ENCODE measurements at regions not wholly inside any gene's neighbourhood (a gene's known extent, or its start where the extent isn't known, plus 50 kb on each side); places are given as distances from the start of the nearest gene placed in this dataset.

- TF ChIP-seq POLR2A (IDR thresholded peaks at IDR 0.05; ENCODE audit: low read depth) (no peak), POLR2AphosphoS5 (IDR thresholded peaks at IDR 0.05) (no peak), EP300 (IDR thresholded peaks at IDR 0.05) (no peak), CTCF (IDR thresholded peaks at IDR 0.05) (no peak)
- Histone ChIP-seq H3K27ac (replicated peaks in 1 of 4) (no peak overlapping the region), H3K36me3 (no peaks in the 10 kb centered on the region), H3K4me1 (no peaks in the 10 kb centered on the region), H3K27me3 (no peaks in the 10 kb centered on the region), H3K9me3 (no peaks in the 10 kb centered on the region), H3K4me3 (no peak overlapping the region)
- no peak for DNase-seq (ENCODE audit: extremely low spot score)
- intact Hi-C loops (cut with DNase I), result no loop called here
- WGBS, result 22% methylated on average over 2 of the region's 2 CpGs
These were observed 891.8 kb upstream of the NCAM2 start for GRCh38 chr21:20106368-20106767.

GRCh38 chr21:20108016-20108415 lies 890.2 kb upstream of the NCAM2 start:
- Histone ChIP-seq H3K4me1 (no peaks in the 10 kb centered on the region), H3K9me3 (no peaks in the 10 kb centered on the region), H3K27ac (replicated peaks in 1 of 4) (no peak overlapping the region), H3K27me3 (no peaks in the 10 kb centered on the region), H3K4me3 (no peak overlapping the region), H3K36me3 (no peaks in the 10 kb centered on the region)
- TF ChIP-seq EP300 (IDR thresholded peaks at IDR 0.05), result no peak
- no peak for TF ChIP-seq POLR2AphosphoS5 (IDR thresholded peaks at IDR 0.05)
- TF ChIP-seq POLR2A (IDR thresholded peaks at IDR 0.05; ENCODE audit: low read depth), result no peak
- no peak for TF ChIP-seq CTCF (IDR thresholded peaks at IDR 0.05)
- WGBS, result 43% methylated on average over 1 of the region's 1 CpG
- no peak for DNase-seq (ENCODE audit: extremely low spot score)
- intact Hi-C loops (cut with DNase I), result no loop called here

GRCh38 chr21:20108976-20109540 lies 889.2 kb upstream of the NCAM2 start:
- no peaks in the 10 kb centered on the region for H3K9me3 ChIP-seq
- WGBS, result 66% methylated on average over 2 of the region's 2 CpGs
- TF ChIP-seq EP300 (IDR thresholded peaks at IDR 0.05), result no peak
- TF ChIP-seq POLR2A (IDR thresholded peaks at IDR 0.05; ENCODE audit: low read depth), result no peak
- TF ChIP-seq CTCF (IDR thresholded peaks at IDR 0.05), result no peak
- no peak for TF ChIP-seq POLR2AphosphoS5 (IDR thresholded peaks at IDR 0.05)
- H3K36me3 ChIP-seq, result no peaks in the 10 kb centered on the region
- H3K27me3 ChIP-seq, result no peaks in the 10 kb centered on the region
- H3K4me1 ChIP-seq, result no peaks in the 10 kb centered on the region
- no peak overlapping the region for H3K27ac ChIP-seq (replicated peaks in 1 of 4)
- H3K4me3 ChIP-seq, result no peak overlapping the region
- DNase-seq (ENCODE audit: extremely low spot score), result no peak
- intact Hi-C loops (cut with DNase I), result no loop called here

- Histone ChIP-seq H3K36me3 (no peaks in the 10 kb centered on the region), H3K27me3 (no peaks in the 10 kb centered on the region), H3K27ac (replicated peaks in 1 of 4) (no peak overlapping the region), H3K4me1 (no peaks in the 10 kb centered on the region), H3K9me3 (no peaks in the 10 kb centered on the region), H3K4me3 (no peak overlapping the region)
- WGBS, result 56% methylated on average over 2 of the region's 2 CpGs
- no peak for DNase-seq (ENCODE audit: extremely low spot score)
- TF ChIP-seq POLR2A (IDR thresholded peaks at IDR 0.05; ENCODE audit: low read depth) (no peak), POLR2AphosphoS5 (IDR thresholded peaks at IDR 0.05) (no peak), EP300 (IDR thresholded peaks at IDR 0.05) (no peak), CTCF (IDR thresholded peaks at IDR 0.05) (no peak)
- intact Hi-C loops (cut with DNase I), result no loop called here
These were observed 887.8 kb upstream of the NCAM2 start for GRCh38 chr21:20110368-20110767.

- Histone ChIP-seq H3K4me1 (no peaks in the 10 kb centered on the region), H3K36me3 (no peaks in the 10 kb centered on the region), H3K9me3 (peaks cover 0 to 17% (median 11%) of the 10 kb centered on the region in 4 donors), H3K27ac (replicated peaks in 1 of 4) (no peak overlapping the region), H3K27me3 (no peaks in the 10 kb centered on the region), H3K4me3 (no peak overlapping the region)
- no peak for DNase-seq (ENCODE audit: extremely low spot score)
- 82% methylated on average over 1 of the region's 1 CpG for WGBS
- intact Hi-C loops (cut with DNase I), result no loop called here
- no peak for TF ChIP-seq EP300 (IDR thresholded peaks at IDR 0.05)
- no peak for TF ChIP-seq CTCF (IDR thresholded peaks at IDR 0.05)
- no peak for TF ChIP-seq POLR2AphosphoS5 (IDR thresholded peaks at IDR 0.05)
- no peak for TF ChIP-seq POLR2A (IDR thresholded peaks at IDR 0.05; ENCODE audit: low read depth)
These were observed 846.5 kb upstream of the NCAM2 start for GRCh38 chr21:20151741-20152140.
